IMR-90 (cell line): ENCODE measurements at regions not wholly inside any gene's neighbourhood (a gene's known extent, or its start where the extent isn't known, plus 50 kb on each side); places are given as distances from the start of the nearest gene placed in this dataset.

ENCODE experiments used
- ATAC-seq: fragments of 200-7000 bp; cut with Tn5 transposase; 2 replicates; pipeline ENCODE4 v1.9.1; 2020; ENCODE audit warnings: low read depth, mild to moderate bottlenecking, moderate library complexity
- BruUV-seq: library from RNA; stranded (reverse); fragments of 400-500 nt; replicated peaks from 2 replicates; lab custom pipeline; 2021; lab: Mats Ljungman, UMichigan
- CTCF ChIA-PET: fragments of 300-600 bp; formaldehyde crosslinking; extraction: SDS; loops from one replicate; lab custom pipeline; 2021; ENCODE audit warnings: antibody characterized with exemption; lab: Yijun Ruan, JAX
- POLR2A ChIA-PET: fragments of 300-600 bp; sonication (Branson Sonifier 250); formaldehyde crosslinking; loops from one replicate; lab custom pipeline; 2022; ENCODE audit warnings: antibody characterized with exemption; ENCODE audit not compliant: unreplicated experiment; lab: Charles Lee
- DNase-seq: peaks from one replicate; pipeline ENCODE4 v3.0.0; 2013
- H2AFZ ChIP-seq: replicated peaks from 2 replicates; pipeline ENCODE3; 2013; ENCODE audit warnings: low read length, mild to moderate bottlenecking; ENCODE audit not compliant: poor library complexity
- H2AK5ac ChIP-seq: 2 replicates; pipeline ENCODE4 v1.6.1; 2013; ENCODE audit warnings: low read depth, low read length, inconsistent platforms
- H2AK9ac ChIP-seq: replicated peaks from 2 replicates; pipeline ENCODE3; 2013; ENCODE audit warnings: mild to moderate bottlenecking, low read depth, low read length, moderate library complexity; ENCODE audit not compliant: poor library complexity
- H2BK120ac ChIP-seq: 2 replicates; pipeline ENCODE4 v1.6.1; 2013; ENCODE audit warnings: low read depth, low read length, inconsistent platforms
- H2BK15ac ChIP-seq: 3 replicates; pipeline ENCODE4 v1.6.1; 2013; ENCODE audit warnings: low read depth, low read length, inconsistent platforms
- H2BK20ac ChIP-seq: 2 replicates; pipeline ENCODE4 v1.6.1; 2013; ENCODE audit warnings: low read depth, mild to moderate bottlenecking, inconsistent platforms, low read length, moderate library complexity
- H2BK5ac ChIP-seq: 2 replicates; pipeline ENCODE4 v1.6.1; 2013; ENCODE audit warnings: mild to moderate bottlenecking, low read depth, low read length, inconsistent platforms; ENCODE audit not compliant: poor library complexity, severe bottlenecking
- H3K14ac ChIP-seq: replicated peaks from 2 replicates; pipeline ENCODE4 v1.6.1; 2013; ENCODE audit warnings: low read depth, low read length, inconsistent platforms
- H3K18ac ChIP-seq: 2 replicates; pipeline ENCODE4 v1.6.1; 2013; ENCODE audit warnings: low read depth, low read length, control low read depth
- H3K23ac ChIP-seq: 2 replicates; pipeline ENCODE4 v1.6.1; 2013; ENCODE audit warnings: low read depth, low read length, inconsistent platforms
- H3K27ac ChIP-seq: 2 replicates; pipeline ENCODE4 v1.5.1; 2013; ENCODE audit warnings: mild to moderate bottlenecking, control low read depth, low read length; ENCODE audit not compliant: insufficient read depth
- H3K27me3 ChIP-seq: 2 replicates; pipeline ENCODE4 v1.6.1; 2013; ENCODE audit warnings: low read length; ENCODE audit not compliant: control insufficient read depth, insufficient read depth
- H3K36me3 ChIP-seq: 2 replicates; pipeline ENCODE4 v1.6.1; 2013; ENCODE audit warnings: low read length, mixed read lengths; ENCODE audit not compliant: control insufficient read depth, insufficient read depth
- H3K4ac ChIP-seq: 2 replicates; pipeline ENCODE4 v1.6.1; 2013; ENCODE audit warnings: low read depth, low read length, inconsistent platforms
- H3K4me1 ChIP-seq: 2 replicates; pipeline ENCODE4 v1.6.1; 2013; ENCODE audit warnings: low read length, mixed read lengths; ENCODE audit not compliant: control insufficient read depth, insufficient read depth
- H3K4me2 ChIP-seq: 2 replicates; pipeline ENCODE4 v1.6.1; 2013; ENCODE audit warnings: low read depth, mild to moderate bottlenecking, control low read depth, low read length, moderate library complexity
- H3K4me3 ChIP-seq: 2 replicates; pipeline ENCODE4 v1.5.1; 2013; ENCODE audit warnings: low read depth, mild to moderate bottlenecking, control low read depth, low read length, moderate library complexity; ENCODE audit not compliant: insufficient read depth
- H3K56ac ChIP-seq: 2 replicates; pipeline ENCODE4 v1.6.1; 2013; ENCODE audit warnings: low read length, inconsistent platforms; ENCODE audit not compliant: insufficient read depth; ENCODE audit errors: extremely low read depth
- H3K79me1 ChIP-seq, 2 experiments: 2 replicates each; pipeline ENCODE4 v1.6.1; 2013; ENCODE audit warnings: low read length in 2 of 2, inconsistent platforms in 1 of 2, low read depth in 1 of 2
- H3K9ac ChIP-seq: 2 replicates; pipeline ENCODE4 v1.6.1; 2013; ENCODE audit warnings: low read depth, low read length, control low read depth
- H3K9me1 ChIP-seq: 2 replicates; pipeline ENCODE4 v1.6.1; 2013; ENCODE audit warnings: low read length, inconsistent platforms; ENCODE audit not compliant: insufficient read depth
- H3K9me3 ChIP-seq: 2 replicates; pipeline ENCODE4 v1.6.1; 2013; ENCODE audit warnings: low read length; ENCODE audit not compliant: control insufficient read depth, insufficient read depth
- H4K20me1 ChIP-seq: 2 replicates; pipeline ENCODE4 v1.6.1; 2013; ENCODE audit warnings: low read length, inconsistent platforms; ENCODE audit not compliant: insufficient read depth
- H4K5ac ChIP-seq: 2 replicates; pipeline ENCODE4 v1.6.1; 2013; ENCODE audit warnings: mild to moderate bottlenecking, low read depth, low read length, control low read depth
- H4K8ac ChIP-seq, 2 experiments: 2 replicates each; pipeline ENCODE4 v1.6.1; 2013; ENCODE audit warnings: low read depth in 2 of 2, low read length in 2 of 2, control low read depth in 1 of 2, inconsistent platforms in 1 of 2
- H4K91ac ChIP-seq: 2 replicates; pipeline ENCODE4 v1.6.1; 2013; ENCODE audit warnings: low read depth, low read length, inconsistent platforms; ENCODE audit not compliant: insufficient read depth
- BHLHE40 ChIP-seq: fragments of 150-350 bp; IDR thresholded peaks from 2 replicates; pipeline ENCODE4 v1.6.1; 2016; ENCODE audit warnings: mild to moderate bottlenecking, low read depth, low read length
- CEBPB ChIP-seq: IDR thresholded peaks from 2 replicates; pipeline ENCODE4 v1.6.1; 2012; ENCODE audit warnings: low read depth, low read length, improper control_type of control experiment
- CHD1 ChIP-seq: IDR thresholded peaks from 2 replicates; pipeline ENCODE4 v1.6.1; 2012; ENCODE audit warnings: low read depth, low read length, improper control_type of control experiment
- CTCF ChIP-seq: conservative IDR thresholded peaks from 2 replicates; pipeline ENCODE4 v1.5.1; 2012; ENCODE audit warnings: mild to moderate bottlenecking, low read depth, low read length, improper control_type of control experiment
- FOS ChIP-seq: fragments of 150-350 bp; IDR thresholded peaks from 2 replicates; pipeline ENCODE4 v1.6.1; 2016; ENCODE audit warnings: low read depth, low read length
- MAFK ChIP-seq: IDR thresholded peaks from 2 replicates; pipeline ENCODE4 v1.6.1; 2012; ENCODE audit warnings: low read depth, low read length, improper control_type of control experiment
- MAZ ChIP-seq: IDR thresholded peaks from 2 replicates; pipeline ENCODE4 v1.6.1; 2012; ENCODE audit warnings: low read depth, mild to moderate bottlenecking, low read length, improper control_type of control experiment, moderate library complexity, borderline replicate concordance
- MXI1 ChIP-seq: IDR thresholded peaks from 2 replicates; pipeline ENCODE4 v1.6.1; 2012; ENCODE audit warnings: low read depth, mild to moderate bottlenecking, low read length, moderate library complexity, borderline replicate concordance
- NFE2L2 ChIP-seq: fragments of 150-350 bp; IDR thresholded peaks from 2 replicates; pipeline ENCODE4 v1.6.1; 2016; ENCODE audit warnings: low read depth, mild to moderate bottlenecking, low read length
- POLR2A ChIP-seq: IDR thresholded peaks from 2 replicates; pipeline ENCODE4 v1.6.1; 2012; ENCODE audit warnings: mild to moderate bottlenecking, low read depth, low read length
- RCOR1 ChIP-seq: IDR thresholded peaks from 2 replicates; pipeline ENCODE4 v1.6.1; 2012; ENCODE audit warnings: mild to moderate bottlenecking, low read length, improper control_type of control experiment; ENCODE audit not compliant: insufficient replicate concordance
- RFX5 ChIP-seq: IDR thresholded peaks from 2 replicates; pipeline ENCODE4 v1.8.0; 2012; ENCODE audit warnings: low read depth, mild to moderate bottlenecking, low read length, moderate library complexity
- SMC3 ChIP-seq: fragments of 150-350 bp; IDR thresholded peaks from 2 replicates; pipeline ENCODE4 v1.6.1; 2016; ENCODE audit warnings: low read depth, mild to moderate bottlenecking, antibody characterized with exemption, low read length, moderate library complexity
- WGBS, 2 experiments: methylation state at CpG; one replicate each; pipeline versions ENCODE4 v1.1.5 to v1.1.7; 2013; ENCODE audit warnings: missing lambda C conversion rate in 2 of 2; ENCODE audit not compliant: insufficient read length in 1 of 2; ENCODE audit errors: extremely low coverage in 2 of 2; 5-methylcytosine and 5-hydroxymethylcytosine counted together
- dilution Hi-C: fragments of 300-500 bp; cut with HindIII; formaldehyde crosslinking; loops from one replicate; pipeline ENCODE4 v1.14.3; 2018; ENCODE audit warnings: low sequenced_read_pairs; ENCODE audit not compliant: unreplicated experiment
- in situ Hi-C: fragments of 300-500 bp; cut with MboI; formaldehyde crosslinking; loops from 3 replicates; pipeline ENCODE4 v1.14.3; 2019; ENCODE audit warnings: low sequenced_read_pairs, inconsistent platforms, mixed read lengths
- intact Hi-C: fragments of 100-400 bp; cut with micrococcal nuclease; formaldehyde crosslinking; loops from 2 replicates; pipeline ENCODE4 v1.10.0; 2022
- TF ChIP-seq, protein P1 (sequence below): fragments of 150-350 bp; IDR thresholded peaks from 2 replicates; pipeline ENCODE4 v1.6.1; 2016; ENCODE audit warnings: low read depth, mild to moderate bottlenecking, low read length, moderate library complexity, borderline replicate concordance
- TF ChIP-seq, protein P2 (sequence below): fragments of 150-350 bp; IDR thresholded peaks from 2 replicates; pipeline ENCODE4 v1.6.1; 2017; ENCODE audit warnings: mild to moderate bottlenecking, antibody characterized with exemption, low read length, low read depth

GRCh38 chrX:30373479-30373878 lies 64.3 kb upstream of the NR0B1 start:
- Histone ChIP-seq H2BK15ac (no peak overlapping the region), H3K27me3 (no peaks in the 10 kb centered on the region), H2AK9ac (no peak overlapping the region), H3K4me3 (no peak overlapping the region), H2BK120ac (no peak overlapping the region), H3K79me1 (no peaks in the 10 kb centered on the region), H3K9me3 (no peaks in the 10 kb centered on the region), H4K5ac (no peak overlapping the region), H3K4ac (no peak overlapping the region), H4K20me1 (no peaks in the 10 kb centered on the region), H2BK20ac (no peak overlapping the region), H3K9ac (no peak overlapping the region), H3K14ac (no peak overlapping the region), H3K27ac (no peak overlapping the region), H3K23ac (no peak overlapping the region), H3K9me1 (no peaks in the 10 kb centered on the region), H4K91ac (no peak overlapping the region), H3K36me3 (no peaks in the 10 kb centered on the region), H3K4me2 (no peak overlapping the region), H4K8ac (no peak overlapping the region), H2AFZ (no peak overlapping the region), H3K18ac (no peak overlapping the region), H2BK5ac (no peak overlapping the region), H3K56ac (no peak overlapping the region), H2AK5ac (no peak overlapping the region), H3K4me1 (no peaks in the 10 kb centered on the region)
- POLR2A ChIA-PET: no interaction called here
- ATAC-seq (no peak), DNase-seq (no peak)
- in situ Hi-C loops: no loop called here
- dilution Hi-C loops: no loop called here
- 61% methylated on average over 2 of the region's 5 CpGs; no CpG with 5 or more reads in 1 of the 2 experiments for WGBS, 2 experiments
- CTCF ChIA-PET: no interaction called here
- no peak for TF ChIP-seq MAZ
- TF ChIP-seq FOS: no peak
- no peak for TF ChIP-seq CEBPB
- TF ChIP-seq MAFK: no peak
- no peak for TF ChIP-seq CTCF
- no peak for TF ChIP-seq SMC3
- TF ChIP-seq POLR2A: no peak
- TF ChIP-seq RCOR1: no peak
- no peak for TF ChIP-seq CHD1
- TF ChIP-seq, protein P1, sequence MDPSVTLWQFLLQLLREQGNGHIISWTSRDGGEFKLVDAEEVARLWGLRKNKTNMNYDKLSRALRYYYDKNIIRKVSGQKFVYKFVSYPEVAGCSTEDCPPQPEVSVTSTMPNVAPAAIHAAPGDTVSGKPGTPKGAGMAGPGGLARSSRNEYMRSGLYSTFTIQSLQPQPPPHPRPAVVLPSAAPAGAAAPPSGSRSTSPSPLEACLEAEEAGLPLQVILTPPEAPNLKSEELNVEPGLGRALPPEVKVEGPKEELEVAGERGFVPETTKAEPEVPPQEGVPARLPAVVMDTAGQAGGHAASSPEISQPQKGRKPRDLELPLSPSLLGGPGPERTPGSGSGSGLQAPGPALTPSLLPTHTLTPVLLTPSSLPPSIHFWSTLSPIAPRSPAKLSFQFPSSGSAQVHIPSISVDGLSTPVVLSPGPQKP: no peak
- no peak for TF ChIP-seq BHLHE40
- no peak for TF ChIP-seq NFE2L2
- TF ChIP-seq, protein P2, sequence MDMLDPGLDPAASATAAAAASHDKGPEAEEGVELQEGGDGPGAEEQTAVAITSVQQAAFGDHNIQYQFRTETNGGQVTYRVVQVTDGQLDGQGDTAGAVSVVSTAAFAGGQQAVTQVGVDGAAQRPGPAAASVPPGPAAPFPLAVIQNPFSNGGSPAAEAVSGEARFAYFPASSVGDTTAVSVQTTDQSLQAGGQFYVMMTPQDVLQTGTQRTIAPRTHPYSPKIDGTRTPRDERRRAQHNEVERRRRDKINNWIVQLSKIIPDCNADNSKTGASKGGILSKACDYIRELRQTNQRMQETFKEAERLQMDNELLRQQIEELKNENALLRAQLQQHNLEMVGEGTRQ: no peak
- TF ChIP-seq MXI1: no peak
- TF ChIP-seq RFX5: no peak
- intact Hi-C loops: no loop called here
- BruUV-seq: no TSS peak
